HG03108 (cell line): ENCODE measurements at regions not wholly inside any gene's neighbourhood (a gene's known extent, or its start where the extent isn't known, plus 50 kb on each side); places are given as distances from the start of the nearest gene placed in this dataset.

Experiments
- ATAC-seq: cut with Tn5 transposase; IDR thresholded peaks from one replicate; pipeline ENCODE4 v1.9.1; 2021; ENCODE audit warnings: moderate library complexity; ENCODE audit not compliant: unreplicated experiment

DNA sequence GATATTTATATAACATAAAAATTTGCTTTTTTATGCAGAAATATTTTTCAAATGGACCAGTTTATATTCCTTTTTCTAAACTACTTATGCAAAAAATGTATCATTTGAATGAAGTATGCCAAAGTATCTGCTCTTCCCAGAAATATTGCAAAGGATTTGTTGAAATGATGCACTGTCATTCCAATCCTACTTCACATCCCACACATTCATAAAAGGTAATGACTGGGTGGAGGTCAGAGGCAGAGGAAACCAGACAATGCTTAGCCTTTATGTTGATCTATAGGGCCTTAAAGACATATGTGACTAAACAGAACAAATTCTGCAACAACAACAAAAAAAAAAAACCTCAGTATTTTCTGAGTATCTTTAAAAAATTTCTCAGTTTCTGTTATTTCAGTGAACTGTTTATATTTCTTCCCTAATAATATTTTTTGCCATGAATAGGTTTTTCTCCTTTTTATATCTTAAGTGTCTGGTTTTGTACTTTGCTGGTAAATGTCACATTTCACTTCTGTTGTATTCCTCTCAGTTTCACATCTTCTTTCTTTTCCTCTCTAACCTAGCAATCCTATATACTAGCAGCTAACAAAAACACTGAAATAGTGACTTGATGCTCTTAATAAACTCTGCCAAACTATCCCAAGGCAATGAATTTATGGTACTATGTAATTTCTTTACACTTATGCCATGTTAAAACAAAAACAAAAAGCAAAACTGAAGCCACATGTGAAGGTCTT lies 374.1 kb downstream of the BCKDHB start:
- ATAC-seq = no peak

DNA sequence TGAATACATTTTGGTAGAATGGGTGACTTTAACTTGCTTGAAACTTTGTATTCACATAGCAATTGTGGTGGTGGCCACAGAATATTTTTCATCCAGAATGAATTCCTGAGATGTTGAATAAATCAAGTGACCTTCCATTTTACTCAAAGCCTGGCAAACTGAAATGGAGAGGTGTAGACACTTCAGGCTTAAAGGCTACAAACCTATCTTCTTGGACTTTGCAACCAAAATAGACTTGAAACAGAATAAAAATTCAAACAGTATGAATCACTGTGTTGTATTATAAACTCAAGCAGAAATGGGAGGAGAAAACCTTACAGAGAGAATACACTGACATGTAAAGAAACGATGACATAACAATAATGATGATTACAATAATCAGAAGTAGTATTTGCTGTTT lies 371.6 kb downstream of the BCKDHB start:
- ATAC-seq = no peak

DNA sequence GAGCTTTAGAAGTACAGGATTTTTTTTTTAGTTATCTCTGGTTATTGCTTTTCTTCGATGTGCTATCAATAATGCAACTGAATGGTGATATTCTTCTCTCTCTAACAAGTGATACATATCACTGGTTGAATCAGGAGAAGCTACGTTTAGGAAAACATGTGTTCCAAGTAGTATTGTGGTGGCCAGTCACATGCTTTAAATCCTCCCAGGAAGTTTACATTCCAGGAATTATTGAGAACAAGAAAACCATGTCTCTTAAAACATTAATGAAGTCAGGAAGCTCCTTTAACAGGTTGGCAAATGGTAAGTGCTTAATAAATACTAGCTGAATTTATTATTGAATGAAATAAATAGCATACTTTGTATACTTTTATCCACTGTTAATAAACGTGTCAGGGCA lies 371.1 kb downstream of the BCKDHB start:
- no peak for ATAC-seq

DNA sequence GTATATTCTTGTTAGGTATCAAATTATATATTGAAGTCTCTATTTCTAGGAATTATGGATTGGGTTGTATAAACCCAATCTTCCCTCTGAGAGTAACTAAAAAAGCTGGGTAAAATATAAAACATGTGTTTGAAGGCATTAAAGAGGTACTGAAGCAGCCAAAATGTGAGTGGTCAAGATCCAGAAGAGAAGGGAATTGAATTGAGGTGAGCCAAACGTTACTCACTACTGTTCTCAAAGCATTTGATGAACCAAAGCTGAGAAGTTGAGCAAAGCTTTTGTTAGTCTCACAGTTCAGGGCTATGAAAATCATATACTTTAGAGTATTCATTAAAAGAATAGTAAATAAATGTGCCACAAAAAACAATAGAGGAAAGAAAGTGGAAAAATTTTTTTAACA lies 365.8 kb downstream of the BCKDHB start:
- no peak for ATAC-seq

DNA sequence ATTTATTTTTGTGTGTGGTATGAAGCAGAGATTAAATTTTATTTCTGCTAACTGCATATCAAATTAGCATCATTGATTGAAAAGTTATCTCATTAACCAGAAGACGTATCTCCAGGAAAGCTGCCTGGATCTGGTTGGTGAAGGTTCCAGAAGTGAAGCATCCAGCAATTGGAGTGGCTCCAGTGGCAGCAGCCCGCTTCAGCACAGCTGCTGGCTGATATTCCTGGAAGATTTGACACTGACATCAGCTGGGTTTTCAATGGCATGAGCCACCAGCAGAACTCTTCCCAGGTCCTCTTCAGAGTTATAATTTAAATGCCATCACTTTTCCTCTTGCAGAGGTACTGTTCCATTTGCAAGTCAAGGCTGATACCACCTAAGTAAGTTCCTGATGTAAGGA lies 363.5 kb downstream of the BCKDHB start:
- no peak for ATAC-seq

DNA sequence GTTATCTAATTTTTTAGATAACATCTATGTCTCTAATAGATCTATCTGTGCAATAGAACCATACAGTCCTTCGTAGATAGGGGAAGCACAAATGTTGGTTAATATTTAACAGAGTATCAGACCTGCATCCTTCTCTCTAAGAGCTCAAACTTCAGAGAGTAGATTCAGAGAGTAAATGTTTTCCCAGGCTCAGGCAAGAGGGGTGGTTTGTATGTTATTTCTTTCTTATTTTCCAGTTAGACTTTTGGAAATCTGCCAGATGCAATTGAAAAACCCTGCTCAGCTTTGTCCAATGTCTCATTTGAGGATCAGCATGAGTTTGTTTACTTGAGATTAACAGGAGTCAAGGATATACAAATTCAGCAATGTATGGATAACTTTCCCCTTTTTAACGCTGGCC lies 361.9 kb downstream of the BCKDHB start:
- ATAC-seq = no peak

DNA sequence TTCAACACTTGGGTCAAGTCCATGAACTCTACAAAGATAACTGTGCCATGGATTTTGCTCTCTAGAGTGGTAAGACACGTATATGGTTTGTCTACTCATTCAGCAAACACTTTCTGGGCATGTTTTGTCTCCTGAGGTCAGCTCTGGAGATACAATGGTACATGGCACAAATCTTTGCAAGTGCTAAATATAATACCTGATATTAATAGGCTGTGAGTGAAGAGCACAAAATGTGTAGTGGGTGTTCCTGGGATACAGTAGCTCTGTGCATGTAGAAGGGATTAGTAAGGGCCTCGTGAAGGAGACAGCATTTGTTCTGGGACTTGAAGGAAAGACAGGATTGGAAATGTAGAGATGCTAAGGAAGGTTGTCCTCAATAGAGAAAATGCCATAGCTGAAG lies 360.9 kb downstream of the BCKDHB start:
- no peak for ATAC-seq

DNA sequence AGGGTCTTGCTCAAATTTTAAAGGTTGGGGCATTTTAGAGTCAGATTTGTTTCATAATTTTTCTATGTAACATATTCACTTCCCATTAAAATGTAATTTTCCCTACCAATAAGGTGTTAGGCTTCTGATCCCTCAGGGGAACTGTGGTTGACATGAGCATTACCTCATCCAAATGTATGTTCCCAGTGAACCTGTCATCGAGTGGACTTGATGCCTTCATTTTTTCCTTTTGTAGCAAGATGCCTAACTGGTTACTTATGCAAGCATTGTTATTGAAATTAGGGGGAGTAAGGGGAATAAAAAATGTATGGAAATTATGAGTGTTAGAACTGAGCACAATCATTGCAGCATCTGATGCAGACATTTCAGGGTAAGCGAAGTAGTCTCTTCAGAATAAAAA lies 360.5 kb downstream of the BCKDHB start:
- no peak for ATAC-seq

DNA sequence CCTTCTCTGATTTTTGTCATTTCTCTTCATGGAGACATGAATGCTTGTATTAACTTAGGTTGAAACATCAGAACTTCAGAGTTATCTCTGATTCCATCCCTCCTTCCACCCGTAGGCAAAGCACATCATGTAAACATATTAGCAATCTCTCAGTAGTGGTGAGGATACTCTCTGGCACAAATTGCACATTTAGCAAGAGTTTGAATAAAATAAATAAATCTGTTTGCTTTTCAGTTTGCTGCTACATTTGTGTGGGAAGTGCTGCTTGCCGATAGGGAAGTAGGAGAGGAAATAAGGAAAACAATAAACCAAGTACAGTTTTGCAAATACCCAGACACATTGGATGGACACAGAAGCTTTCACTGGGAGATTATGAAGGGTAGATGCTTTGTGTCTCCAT lies 359.0 kb downstream of the BCKDHB start:
- no peak for ATAC-seq

DNA sequence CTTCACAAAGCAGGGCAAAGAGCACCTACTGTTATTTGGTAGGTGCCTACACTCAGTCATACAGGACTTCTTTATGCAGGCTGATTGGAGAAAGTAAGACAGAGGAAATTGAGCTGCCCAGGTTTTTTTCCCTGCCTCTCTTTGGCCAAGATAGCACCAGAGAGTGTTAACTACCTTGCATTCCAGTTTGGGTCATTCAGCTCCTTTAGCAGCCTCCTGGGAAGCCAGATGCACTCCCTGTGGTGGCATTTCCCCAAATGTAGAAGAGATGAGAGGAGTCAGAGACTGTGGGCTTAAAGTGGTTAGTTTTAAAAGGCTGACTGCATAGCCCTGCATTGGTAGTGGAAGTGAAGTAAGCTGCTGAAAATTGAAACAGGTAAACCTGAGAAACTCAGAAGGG lies 358.4 kb downstream of the BCKDHB start:
- ATAC-seq = no peak

DNA sequence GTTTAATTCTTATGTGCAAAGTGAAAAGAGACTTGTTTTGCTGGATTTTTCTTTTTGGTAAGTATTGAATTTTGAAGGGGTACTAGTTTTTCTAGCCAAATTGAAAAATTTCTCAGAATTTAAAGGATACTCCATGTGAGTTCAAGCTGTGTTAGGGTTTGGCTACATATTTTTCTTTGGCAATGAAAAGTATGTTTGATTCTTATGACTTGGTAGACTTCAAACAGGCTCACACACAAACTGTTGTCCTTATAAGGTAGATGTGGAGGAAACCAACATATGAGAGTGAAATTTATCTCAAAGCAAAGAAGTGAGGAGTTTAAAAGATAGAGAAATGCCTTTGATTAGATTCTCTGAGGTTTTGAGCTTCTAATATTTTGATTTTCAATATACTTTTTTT lies 356.7 kb downstream of the BCKDHB start:
- ATAC-seq = no peak

DNA sequence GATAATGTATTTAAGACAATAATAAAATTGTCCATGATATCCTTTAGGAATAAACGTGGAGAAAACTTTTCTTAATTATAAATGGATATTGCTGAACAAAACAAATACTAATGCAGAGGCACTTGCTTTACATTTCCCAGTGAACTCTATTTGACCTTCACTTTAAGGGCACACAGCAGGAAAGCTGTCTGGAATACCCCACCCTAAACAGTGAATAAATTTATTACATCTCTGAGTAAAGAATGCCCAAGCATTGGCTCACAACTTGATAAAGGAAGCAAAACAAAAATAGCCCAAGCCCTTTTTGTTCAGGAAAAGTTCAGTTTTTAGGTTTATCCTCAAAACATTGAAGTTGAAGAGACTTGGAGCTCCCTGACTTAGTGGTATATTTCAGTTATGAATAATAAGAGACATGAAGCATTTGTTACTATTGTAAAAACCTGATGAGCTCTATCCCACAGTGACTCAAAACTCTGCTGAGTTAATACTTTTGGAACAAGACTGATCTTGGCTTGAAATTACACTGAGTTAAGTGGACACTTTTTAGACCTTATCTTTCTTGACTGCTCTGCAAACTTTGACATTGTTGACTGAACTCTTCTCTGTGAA lies 353.9 kb downstream of the BCKDHB start:
- ATAC-seq = no peak

DNA sequence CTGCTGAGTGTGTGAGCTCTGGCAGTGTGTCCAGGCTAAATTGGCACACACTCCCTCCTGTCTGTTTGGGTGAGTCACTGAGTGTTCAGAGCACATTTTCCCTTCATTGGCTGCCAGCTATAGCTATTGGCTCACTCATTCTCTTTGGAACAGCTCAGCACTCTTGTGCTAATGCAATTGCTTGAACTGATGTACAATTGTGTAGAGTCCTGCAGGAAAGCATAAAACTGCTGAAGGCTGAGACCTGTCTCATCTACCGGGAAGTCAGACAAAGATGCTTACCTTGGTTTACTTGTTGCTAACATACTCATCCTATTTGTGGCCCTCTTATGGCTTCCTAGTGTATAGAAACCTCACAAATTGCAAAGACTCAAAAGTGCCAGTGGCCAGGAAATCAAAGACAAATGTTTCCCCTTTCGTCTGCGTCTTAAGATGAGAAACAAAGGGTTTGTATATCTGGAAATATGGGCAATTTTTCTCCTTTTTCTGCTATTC lies 351.0 kb downstream of the BCKDHB start:
- no peak for ATAC-seq

DNA sequence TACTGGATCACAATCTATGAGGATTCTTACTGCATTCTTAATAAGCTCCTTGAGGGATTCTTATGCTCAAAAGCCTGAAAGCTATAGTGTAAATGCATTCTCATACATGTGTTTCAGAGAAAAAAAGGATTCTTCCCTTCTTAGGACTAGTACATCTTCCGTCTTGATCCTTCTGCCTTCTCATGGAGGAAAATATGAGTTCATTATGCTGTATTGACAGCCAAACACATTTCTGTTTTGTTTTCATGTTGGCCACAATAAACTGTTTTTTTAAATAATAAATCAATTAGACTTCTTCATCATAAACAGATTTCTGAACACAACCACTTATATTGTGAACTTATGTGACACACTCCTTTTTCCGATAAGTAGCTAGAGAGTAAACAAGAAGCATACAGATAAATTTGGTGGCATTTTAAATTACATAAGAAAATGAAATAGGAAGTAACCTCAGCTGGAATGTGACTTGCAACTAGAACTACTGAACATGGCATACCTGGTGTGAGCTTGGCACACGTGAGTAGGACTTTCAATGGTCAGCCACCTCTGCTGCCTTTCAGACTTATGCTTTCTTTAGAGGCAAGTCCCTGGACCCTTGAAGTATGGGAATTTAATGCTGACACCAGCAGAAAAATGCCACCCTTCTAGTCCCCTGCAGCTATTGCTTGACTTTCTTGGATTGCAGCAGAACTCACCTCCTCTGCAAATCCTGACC lies 350.4 kb downstream of the BCKDHB start:
- no peak for ATAC-seq

DNA sequence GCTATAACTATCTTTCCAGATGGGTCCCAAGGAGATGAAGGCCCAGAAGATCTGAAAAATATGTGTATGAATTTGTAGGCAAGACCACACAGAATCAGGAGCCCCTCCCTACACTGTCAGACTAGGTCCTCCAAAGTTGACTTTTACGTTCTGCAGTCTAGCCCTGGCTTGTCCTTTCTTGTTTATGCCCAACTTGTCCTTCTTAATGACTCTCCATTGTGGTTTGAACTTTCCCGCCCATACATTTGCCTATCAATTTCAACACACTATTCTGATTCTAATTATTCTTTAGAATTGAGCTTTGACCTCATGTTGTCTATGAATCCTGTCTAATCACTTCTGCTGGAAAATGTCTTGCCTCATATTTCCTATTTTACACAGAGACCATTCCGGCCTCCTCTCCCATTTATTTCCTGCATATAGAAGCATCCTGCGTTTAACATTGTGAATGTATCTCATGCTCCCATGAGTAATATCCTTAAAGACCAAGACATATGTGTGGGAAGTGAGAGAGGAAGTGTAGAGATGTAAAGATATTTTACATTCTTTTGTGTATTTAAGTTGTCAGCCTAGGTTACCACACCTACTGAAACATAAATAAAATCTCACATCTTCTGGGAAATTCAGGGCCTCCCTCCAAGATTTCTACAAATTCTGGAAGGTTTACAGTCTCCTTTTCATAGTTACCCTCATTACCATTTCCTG lies 348.3 kb downstream of the BCKDHB start:
- no peak for ATAC-seq

DNA sequence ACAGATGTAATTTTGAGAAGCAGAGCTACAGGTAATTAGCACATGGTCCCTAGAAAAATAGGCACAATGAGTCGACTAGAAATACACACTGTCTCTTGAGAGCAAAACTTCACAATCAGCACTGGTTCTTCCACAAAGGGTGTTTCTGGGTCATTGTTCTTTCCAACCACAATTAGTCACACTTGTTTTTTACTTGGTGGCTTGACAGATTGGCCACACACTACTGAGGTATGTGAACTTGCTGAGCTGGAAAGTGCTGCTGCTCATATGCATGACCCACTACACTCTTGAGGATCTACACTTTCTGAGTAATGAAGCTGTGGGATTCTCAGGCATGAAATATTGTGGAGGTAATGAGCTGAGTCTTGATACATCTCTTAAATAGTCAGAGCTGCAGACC lies 347.7 kb downstream of the BCKDHB start:
- ATAC-seq = no peak

DNA sequence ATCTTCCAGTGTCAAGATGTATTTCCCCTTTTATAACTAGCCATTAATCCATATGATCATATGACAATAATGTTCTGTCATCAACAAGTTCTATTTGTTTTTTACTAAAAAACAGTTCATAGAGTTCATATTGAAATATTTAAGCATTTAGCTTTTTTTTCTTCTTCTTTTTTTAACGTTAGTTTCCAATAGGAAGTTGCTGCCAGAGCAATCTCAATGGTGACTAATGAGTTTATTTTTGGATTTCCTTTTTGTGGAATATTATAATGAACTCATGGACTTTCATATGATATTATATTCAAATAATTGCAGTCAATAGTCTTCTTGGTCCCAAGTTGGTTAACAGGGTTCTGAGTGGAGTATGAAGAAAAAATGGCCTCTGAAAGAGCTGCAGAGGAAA lies 343.3 kb downstream of the BCKDHB start:
- ATAC-seq = no peak

DNA sequence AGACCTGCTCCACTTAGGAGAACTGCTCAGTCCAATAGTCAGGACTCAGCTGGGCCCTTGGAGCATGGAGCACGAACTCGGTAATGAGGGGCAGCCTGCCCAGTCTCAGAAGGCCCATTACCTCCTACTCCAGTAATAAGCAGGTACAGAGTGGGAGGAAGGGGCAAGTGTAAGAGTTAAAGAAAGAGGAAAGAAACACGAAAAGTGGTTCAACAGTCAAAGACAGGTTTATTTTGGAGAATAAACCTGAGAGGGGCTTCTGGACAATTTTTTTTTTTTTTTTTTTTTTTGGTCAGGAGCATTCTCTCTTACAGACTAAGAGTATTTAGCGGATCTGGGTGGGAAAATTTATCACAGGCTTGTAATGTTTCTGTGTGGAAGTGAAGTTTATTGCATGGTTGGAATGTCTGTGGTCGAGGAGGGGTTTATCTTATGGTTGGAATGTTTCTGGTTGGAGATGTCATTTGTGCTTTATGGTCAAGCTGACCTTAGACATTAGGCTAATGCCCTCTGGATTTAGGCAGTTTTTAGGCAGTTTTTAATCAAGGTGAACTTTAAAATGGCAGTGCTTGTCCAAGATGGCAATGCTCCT lies 340.1 kb downstream of the BCKDHB start:
- ATAC-seq = no peak

DNA sequence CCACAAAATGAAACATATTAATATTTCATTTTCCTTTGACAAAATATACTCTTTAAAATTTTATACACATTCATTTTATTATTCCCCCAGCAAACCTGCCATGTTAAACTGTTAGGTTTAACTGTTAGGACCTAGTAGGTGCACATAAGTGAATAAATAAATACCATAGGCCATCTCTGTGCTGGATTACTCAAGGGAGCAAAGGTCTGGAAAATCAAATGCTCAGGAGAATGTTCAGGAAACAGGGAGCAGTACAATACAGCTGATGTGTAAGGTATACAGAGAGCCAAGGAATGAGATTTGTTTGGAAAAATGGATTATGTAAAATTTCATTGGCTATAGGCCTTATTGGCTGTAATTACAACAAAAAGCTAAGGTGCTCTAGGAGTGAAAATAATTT lies 339.3 kb downstream of the BCKDHB start:
- no peak for ATAC-seq

DNA sequence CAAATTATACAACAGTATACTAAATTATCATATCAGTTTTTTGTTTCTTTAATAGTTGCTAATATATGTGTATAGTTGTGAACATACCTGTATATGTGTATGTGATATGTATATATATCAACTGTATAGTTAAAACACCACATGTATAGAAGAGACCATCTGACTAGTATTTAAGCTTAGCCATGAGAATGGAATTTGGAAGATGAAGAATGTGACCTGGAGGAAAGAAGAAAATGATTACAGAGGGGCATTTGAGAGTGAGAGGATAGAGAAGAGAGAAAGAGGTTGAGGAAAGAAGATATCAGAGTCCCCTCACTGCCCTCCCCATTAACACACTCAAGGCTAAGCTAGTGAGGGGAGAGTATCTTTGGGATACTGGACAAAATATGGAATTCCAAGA lies 335.9 kb downstream of the BCKDHB start:
- no peak for ATAC-seq

DNA sequence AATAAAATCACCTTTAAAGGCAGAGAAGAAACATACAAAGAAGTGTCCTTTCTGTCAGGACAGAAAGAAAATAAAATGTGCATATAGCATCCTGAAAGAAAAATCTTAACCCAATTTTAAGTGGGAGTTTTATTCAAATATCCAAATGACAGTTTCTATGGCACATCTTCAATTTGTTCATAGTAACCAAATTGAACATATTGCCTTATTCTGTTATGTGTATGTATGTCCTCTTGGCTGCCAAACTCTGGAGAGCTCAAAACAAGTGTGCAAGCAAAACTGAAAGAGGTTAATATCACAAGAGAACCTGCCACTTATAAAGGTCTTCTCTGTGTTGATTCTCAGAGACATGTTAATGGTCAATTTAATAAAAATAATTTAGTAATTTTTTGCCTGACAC lies 334.7 kb downstream of the BCKDHB start:
- ATAC-seq = no peak
